GM21447 (cell line): ENCODE measurements at regions not wholly inside any gene's neighbourhood (a gene's known extent, or its start where the extent isn't known, plus 50 kb on each side); places are given as distances from the start of the nearest gene placed in this dataset.

Experiments
- ATAC-seq: cut with Tn5 transposase; IDR thresholded peaks from one replicate; pipeline ENCODE4 v1.9.1; 2021; ENCODE audit not compliant: unreplicated experiment

DNA sequence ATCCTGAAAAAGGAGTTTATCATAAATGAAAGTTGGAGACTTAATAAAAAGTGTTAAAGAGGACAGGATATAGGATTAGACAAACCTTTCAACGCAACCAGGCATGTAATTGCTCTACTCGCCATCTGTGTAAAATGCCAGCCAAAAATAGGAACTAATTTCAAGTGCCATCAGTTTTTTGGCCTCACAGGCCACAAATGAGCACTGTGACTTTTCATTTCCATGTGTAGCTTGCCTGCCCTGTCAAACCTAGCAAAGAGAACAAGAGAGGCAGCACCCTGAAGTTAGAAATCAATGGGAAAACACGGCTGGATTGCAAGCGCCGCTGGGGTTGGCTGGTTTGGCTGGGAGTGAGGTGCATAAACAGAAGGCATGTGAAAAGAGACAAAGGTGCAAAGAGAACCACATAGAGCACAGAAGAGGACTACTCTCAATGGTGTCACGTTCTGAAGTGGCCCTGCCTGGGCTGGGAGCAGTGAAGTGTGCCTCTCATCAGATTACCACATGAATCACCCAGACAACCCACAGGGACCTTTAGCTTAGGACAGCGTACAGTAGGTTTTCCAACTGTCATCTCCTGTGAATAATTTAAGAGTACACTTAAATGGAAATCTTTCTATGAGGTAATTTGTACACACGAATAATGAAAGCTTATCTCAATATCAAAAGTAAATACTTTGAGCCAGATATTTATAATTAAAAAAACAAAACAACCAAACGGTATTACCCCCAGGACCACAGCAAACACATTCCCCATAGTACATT, 78.0 kb upstream of the NHSL1 start:
- ATAC-seq: no peak

DNA sequence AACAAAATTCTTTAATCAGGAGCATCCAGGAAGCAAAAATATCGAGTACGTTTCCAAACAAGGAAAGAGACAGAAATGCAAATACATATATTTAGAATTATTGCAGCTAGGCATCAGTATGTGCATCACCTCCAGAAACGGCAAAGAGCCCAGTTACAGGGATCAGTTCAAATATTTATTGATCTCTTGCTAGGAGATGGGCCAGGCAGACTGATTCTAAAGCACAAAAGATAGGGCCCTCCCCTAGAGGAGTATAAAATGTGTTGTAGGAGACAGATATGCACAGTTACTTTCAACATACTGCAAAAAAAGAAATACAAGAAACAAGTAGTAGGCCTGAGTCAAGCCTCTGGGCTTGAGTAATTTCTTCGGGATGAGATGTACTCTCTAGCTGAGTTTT, 80.7 kb upstream of the NHSL1 start:
- no peak for ATAC-seq

DNA sequence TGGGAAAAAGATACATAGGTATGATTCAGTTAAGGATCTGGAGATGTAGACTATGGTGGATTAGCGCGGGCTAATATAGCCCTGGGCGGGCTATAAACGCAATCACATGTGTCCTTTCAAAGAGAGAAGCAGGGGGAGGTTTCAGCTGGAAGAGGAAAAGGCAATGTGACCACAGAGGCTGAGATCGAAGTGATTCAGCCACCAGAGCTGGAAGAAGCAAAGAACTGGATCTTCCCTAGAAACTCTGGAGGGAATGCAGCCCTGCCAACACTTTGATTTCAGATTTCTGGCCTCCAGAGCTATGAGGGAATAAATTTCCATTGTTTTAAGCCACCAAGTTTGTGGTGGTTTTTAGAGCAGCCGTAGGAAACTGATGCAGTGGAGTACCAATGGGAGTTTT, 81.5 kb upstream of the NHSL1 start:
- no peak for ATAC-seq

DNA sequence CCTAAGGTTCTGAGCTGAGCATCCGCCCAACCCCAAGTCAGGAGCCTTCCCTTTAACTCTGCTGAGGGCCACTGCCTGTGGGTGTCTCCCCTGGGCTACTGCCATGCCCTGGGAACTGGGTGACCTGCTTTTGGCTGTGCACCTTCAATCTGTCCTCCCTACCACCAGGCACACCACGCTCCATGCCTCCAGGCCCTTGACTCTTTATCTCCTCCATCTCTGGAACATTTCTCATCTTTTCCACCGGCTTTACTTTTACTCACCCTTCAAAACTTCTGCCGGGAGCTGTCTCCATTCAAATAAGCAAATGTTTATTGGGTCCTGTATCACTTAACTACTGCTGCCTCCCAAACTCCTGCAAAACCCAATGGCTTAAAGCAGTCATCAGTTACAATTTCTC, 83.3 kb upstream of the NHSL1 start:
- ATAC-seq: no peak

DNA sequence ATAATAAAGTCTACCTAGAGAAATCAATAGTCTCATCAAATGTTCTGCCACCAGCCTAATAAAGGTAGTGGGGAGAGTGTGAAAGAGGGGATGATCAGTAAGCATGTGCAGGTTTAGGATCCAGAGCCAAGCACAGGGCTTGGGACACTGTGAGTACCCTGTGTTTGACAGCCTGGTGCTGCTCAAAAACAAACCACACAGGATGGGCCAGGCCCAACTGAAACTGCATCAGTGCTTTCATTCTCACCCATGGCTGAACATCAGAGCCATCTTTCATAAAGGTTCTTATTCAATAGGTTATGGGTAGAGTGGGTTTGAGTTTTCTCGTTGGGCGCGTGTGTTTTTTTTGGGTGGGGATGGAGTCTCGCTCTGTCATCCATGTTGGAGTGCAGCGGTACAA, 87.3 kb upstream of the NHSL1 start:
- no peak for ATAC-seq

DNA sequence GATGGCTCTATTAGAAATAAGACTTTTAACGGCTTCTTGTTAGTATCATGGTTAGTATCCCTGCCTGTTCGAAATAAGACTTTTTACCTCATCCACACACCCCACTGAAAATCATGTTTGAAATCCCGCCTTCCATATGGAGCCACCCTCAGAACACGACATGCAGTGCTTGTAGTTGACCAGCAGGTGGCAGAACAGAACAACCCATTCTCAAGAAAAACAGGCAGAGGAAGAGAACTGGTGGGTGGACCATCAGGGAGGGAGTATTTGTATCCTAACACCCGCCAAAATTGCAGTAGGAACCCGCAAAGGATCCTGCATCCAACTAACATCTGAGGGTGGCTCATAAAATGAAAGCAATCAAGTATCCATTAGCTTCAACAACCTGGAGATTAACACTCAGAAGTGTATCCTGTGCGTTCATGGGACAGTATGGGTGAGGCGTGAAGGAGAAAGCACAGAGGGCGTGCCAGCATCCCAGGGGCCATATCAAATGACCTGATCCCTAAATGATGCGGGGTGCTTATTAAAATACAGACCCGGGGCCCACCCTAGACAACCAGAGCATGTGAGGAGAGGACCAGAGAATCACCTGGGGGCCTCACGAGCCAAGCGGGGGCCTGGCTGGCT, 89.6 kb upstream of the NHSL1 start:
- ATAC-seq: no peak

DNA sequence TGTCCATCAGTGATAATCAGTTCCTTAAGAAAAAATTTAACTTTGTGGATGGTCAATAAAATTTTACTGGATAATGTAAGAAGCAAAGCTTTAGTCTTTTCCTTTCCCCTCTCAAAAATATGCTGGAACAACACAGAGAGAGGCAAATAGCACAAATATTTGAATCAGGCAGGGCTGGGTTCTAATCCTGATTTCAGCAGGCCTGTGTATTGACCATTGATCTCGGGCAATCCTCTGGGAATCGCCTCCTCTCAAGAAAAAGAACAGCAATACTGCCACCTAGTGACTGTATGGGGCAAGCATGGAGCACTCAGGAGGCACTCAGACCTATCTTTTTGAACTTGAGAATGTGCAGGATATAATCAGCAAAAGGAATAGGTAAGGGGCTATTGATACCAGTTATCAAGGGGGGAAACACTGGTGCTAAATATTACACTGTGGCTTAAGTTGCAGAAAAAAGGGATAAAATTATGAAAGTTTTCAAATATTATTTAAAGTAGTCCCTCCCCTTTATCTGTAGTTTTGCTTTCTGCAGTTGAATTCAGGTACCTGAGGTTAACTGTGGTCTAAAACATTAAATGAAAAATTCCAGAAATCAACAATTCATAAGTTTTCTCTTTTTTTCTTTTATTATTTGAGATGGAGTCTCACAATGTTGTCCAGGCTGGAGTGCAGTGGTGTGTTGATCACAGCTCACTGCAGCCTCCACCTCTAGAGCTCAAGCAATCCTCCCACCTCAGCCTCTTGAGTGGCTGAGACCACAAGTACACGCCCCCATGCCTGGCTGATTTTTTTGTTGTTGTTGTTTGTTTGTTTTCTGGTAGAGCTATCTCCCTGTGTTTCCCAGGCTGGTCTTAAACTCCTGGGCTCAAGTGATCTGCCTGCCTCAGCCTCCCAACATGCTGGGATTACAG, 91.8 kb upstream of the NHSL1 start:
- peak; percentile 26 for ATAC-seq

DNA sequence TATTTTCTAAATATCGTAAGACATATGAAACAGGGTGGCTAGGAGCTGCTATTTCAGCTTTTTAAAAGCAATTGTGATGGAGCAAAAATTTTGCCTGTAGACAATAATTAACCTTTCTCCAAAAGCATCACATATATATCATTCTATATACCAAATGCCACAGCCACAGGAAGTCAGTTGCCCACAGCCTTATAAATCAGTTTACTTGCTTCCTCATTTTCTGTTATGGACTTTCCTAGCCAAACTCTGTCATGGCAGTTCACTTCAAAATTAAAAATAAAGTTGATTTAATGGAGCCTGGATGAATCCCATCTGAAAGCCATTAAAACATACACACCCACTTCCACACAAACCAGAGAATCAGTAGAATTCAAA, 93.4 kb upstream of the NHSL1 start:
- peak; percentile 58 for ATAC-seq

DNA sequence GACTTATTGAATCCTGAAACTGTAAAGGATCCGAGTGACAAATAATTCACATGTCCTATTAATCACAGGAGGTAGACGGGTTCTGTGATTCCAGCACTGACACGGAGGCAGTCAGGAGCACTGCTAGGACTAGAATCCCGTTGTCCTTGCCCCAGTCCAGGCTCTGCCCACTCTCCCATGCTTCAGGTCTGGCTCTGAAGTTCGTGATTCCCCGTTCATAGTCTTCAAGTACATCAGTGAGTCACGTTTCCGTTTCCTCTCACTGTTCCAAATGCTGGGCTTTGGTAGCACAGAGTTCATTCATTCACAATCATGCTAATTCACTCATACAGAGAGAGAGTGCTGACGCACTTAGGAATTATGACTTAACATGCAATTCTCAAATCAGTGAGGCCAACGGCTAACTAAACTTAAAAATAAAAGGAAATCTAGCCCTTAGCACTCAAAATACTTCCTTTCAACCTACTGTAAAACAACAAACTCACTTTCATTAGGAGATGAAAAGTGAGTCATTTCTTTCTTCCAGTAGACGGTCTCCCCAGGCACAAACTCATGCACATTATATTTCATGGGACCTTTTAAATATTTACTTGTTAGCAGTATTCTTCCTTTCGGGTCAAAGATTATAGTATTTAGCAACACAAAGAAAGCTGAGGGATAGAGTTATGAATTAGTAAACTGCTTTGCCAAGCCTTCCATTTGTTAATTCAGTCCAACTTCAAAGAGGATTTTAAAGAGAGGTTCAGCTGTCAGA, 94.0 kb upstream of the NHSL1 start:
- ATAC-seq: peak; percentile 85

DNA sequence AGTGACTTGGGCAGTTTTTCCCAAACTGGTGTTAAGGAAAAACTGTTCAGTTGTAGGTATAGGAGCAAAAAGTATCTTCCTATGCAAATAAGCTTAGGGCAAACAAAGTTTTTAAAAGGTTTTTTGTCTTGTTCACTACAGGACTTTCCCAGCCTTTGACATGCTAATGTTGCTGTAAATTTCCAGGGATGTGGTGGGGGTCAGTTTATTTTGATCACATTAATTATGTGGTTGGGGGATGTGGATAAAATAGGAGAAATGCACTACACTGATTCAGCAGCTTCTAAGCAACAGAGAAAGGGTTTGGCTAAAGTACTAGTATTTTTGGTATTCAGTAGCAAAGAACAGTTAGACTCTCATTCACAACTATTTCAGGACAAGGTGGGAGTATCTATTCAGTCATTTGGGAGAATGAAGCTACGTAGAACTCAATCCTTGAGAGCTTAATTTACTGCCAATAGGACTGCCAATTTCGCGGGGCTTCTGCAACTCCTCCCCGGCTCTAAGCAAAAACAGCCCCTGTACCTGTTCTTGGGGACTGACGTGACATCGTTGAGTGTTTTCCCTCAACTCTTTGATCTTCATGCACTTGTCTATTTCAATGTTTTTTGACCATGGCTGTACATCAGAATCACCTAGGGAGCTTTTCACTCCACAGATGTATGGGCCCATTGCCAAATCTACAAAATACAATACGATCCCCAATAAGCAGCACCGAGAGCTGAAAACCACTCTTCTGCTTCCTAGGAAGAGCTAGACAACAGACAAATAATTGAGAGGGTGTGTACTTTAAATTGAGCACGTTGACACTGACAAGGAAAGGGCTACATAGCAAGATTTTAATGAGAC, 94.8 kb upstream of the NHSL1 start:
- ATAC-seq: no peak

DNA sequence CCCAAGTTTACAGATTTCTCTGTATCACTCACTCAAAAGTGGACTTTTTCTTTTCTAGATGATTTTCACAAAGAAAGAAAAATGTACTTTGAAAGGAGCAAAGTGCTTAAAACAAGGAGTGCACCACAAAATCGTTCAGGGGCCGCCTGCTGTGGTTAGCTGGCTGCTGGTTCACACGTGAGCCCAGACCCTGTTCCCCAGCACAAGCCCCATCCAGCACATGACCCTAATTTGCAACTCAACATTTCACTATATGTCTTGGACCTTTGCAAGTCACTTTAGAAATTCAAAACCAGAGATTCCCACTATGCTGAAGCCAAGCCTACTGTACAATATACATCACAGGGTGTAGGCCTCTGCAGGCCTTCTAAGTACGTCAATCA, 95.5 kb upstream of the NHSL1 start:
- ATAC-seq: no peak

DNA sequence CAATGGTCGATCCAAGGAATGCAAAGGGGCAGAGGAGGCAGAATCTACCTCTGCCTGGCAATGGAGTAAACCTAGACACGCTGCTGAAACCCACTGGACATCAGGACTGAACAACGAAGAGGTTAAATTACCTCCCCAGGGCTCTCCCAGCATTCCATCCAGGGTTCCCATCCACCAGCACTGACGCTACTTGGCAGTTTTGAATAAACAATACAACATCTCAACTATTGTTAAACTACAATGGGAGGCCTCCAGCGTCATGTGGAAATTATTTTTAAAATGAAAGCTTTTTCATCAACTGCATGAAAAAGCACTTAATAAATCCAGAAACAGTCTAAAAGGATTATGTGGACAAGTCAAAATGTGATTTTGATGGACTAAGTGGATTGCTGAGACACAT, 96.8 kb upstream of the NHSL1 start:
- ATAC-seq: no peak

DNA sequence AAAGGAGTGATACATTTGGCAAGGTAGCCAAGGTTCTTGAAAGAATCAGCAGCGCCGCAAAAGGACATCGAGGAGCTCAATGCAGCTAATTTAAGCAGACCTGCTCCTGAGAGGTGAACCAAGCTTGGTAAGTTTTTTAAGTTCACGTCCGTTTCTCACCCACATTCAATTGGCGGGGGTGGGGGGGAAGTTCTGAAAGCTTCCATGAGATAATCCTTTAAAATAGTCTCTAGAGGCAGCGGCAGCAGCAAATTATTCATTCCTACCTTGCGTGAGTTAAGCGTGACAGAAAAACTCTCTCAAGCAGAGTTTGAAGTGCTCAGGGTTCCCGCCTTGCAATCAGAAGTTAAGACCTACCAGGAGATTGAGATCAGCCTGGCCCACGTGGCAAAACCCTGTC, 97.3 kb upstream of the NHSL1 start:
- ATAC-seq: no peak

DNA sequence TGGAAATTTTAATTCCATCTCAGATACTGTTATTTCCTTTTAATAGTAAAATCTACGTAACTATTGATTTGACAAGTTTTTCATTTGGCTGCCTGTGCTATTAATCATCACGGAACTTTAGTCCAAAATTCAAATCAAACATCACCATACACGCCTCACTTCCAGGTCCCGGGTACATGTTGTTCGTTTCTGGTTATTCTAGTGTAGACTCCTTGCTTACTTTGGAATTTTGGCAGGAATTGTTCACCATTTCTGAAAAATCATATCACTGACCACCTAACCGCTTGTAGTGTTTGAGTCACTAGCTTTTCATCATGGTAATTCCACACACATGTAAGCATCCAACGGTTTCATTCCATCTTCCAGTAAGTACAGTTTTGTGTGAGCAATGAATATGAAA, 98.0 kb upstream of the NHSL1 start:
- no peak for ATAC-seq

DNA sequence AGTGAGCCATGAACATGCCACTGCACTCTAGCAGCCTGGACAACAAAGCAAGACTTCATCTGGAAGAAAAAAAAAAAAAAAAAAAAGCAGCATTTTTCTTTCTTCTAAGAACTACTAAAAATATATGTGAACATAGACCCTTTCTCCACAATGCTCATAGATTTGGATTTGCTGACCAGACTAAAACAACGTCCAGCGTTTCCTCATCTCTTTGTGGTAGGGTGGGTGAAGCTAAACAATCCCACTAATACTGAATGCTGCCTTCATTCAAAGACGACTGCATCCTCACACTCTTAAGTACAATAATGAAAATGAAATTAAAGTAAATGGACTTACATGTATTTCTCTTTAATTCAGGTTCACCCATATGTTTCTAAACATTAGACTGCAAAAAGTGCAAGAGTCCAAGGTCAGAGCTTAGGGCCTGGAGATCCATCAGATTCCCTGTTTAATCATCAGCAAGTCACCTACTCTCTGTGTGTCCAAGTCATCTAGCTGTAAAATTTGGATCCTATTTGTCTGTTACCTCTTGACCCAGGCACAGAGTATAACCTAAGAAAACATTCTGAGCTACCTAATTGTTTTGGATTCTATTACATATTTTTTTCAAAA, 99.4 kb upstream of the NHSL1 start:
- no peak for ATAC-seq

DNA sequence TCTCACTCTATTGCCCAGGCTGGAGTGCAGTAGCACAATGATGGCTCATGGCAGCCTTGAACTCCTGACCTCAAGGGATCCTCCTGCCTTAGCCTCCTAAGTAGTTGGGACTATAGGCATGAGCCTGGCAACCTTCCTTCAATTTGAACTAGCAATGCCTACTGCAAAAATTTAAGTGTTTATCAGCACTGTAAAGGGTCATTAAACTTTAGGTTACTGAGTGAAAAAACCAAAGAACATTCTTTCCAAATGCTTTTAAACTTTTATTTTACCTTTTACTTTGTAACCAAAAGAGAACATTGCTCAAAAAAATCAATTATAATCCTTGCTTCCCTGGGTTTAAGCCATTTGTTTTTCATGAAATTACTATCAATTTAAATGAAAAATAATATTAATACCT, 101.0 kb upstream of the NHSL1 start:
- no peak for ATAC-seq

DNA sequence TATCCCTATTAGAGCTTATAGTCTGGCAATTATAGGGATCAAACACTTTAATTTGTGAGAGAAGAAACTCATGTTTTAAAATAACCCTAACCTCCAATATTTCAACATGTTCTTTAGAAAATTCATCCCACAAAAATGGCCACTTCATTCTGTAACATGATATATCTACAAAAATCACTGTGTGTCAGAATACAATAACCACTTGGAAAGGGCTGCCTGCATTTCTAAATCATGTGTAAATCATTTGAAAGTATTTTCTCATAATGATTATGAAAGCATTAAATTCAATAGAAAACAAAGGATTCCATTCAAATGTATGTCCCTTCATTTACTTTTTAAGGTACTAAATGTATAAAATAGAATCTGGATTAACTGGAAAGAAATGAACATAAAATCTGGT, 101.4 kb upstream of the NHSL1 start:
- ATAC-seq: no peak

DNA sequence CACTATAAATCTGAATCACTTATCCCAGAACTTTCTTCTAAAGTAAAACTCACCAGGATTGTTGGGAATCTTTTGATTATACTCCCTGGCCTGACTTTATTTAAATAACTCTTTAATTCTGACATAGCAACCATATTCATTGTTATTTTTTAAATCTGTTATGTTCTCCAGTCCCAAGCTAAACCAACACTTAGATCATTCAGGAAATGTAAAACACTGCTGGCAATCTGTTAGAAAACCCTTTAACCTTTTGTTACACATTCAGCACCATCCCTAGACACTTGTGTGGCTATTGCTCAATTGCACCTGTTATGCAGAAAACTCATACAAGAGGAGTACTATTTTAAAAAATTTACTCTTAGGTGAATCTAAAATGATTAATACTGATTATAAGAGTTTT, 101.8 kb upstream of the NHSL1 start:
- ATAC-seq: no peak

DNA sequence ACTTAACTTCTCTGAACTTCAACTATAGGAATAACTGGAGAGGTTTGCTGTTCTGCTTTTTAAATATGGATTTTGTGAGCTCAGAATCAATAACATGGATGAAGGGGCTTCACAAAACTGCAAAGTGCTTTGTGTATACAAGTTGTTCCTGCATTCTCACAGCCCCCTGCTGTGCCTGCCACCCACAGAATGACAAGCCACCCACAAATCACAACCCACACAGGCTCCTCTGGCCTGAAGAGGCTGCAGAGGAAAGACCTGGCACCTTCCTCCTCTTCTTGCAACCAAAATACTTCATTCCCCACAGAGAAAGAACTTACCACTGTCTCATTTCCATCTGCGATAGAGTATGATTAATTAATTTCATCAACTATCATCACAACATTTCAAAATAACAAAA, 106.7 kb upstream of the NHSL1 start:
- ATAC-seq: no peak
